GM23248 (cell line): ENCODE measurements at regions not wholly inside any gene's neighbourhood (a gene's known extent, or its start where the extent isn't known, plus 50 kb on each side); places are given as distances from the start of the nearest gene placed in this dataset.
"Not testable (repeated sequence)": the region's sequence is repeated elsewhere in the genome, so short reads cannot be mapped to it uniquely, and the experiment has no call there.

ENCODE experiments used
- DNase-seq: peaks from one replicate; pipeline ENCODE4 v3.0.0-alpha.2; 2015
- H2AFZ ChIP-seq: fragments of 200-600 bp; sonication (generic); 2 replicates; pipeline ENCODE4 v1.6.1; 2016; ENCODE audit warnings: antibody characterized with exemption
- H3F3A ChIP-seq: fragments of 200-600 bp; sonication (generic); 2 replicates; pipeline ENCODE4 v1.6.1; 2016; ENCODE audit warnings: mild to moderate bottlenecking, antibody characterized with exemption, mixed run types; ENCODE audit not compliant: insufficient read depth
- H3K27ac ChIP-seq: fragments of 200-600 bp; sonication (generic); 2 replicates; pipeline ENCODE4 v1.5.1; 2016; ENCODE audit warnings: mild to moderate bottlenecking
- H3K27me3 ChIP-seq: fragments of 200-600 bp; sonication (generic); replicated peaks from 2 replicates; pipeline ENCODE4 v1.6.1; 2016; ENCODE audit warnings: mild to moderate bottlenecking; ENCODE audit not compliant: insufficient read depth
- H3K36me3 ChIP-seq: fragments of 200-600 bp; sonication (generic); 2 replicates; pipeline ENCODE4 v1.6.1; 2016; ENCODE audit warnings: low read depth, mild to moderate bottlenecking
- H3K4me1 ChIP-seq: fragments of 200-600 bp; sonication (generic); 2 replicates; pipeline ENCODE4 v1.6.1; 2016; ENCODE audit warnings: mild to moderate bottlenecking; ENCODE audit not compliant: insufficient read depth
- H3K4me2 ChIP-seq: fragments of 200-600 bp; sonication (generic); one replicate; pipeline ENCODE4 v1.6.1; 2016; ENCODE audit warnings: mild to moderate bottlenecking; ENCODE audit not compliant: unreplicated experiment
- H3K4me3 ChIP-seq: fragments of 200-600 bp; sonication (generic); 2 replicates; pipeline ENCODE4 v1.5.1; 2016; ENCODE audit warnings: mild to moderate bottlenecking
- H3K79me2 ChIP-seq: fragments of 200-600 bp; sonication (generic); 2 replicates; pipeline ENCODE4 v1.6.1; 2016; ENCODE audit warnings: mild to moderate bottlenecking; ENCODE audit not compliant: insufficient read depth
- H3K9ac ChIP-seq: fragments of 200-600 bp; sonication (generic); 2 replicates; pipeline ENCODE4 v1.6.1; 2016; ENCODE audit warnings: mild to moderate bottlenecking
- H3K9me2 ChIP-seq: fragments of 200-600 bp; sonication (generic); 2 replicates; pipeline ENCODE4 v1.6.1; 2016; ENCODE audit warnings: mixed run types, mild to moderate bottlenecking, moderate library complexity; ENCODE audit not compliant: insufficient read depth
- H3K9me3 ChIP-seq: fragments of 200-600 bp; sonication (generic); one replicate; pipeline ENCODE4 v1.6.1; 2017; ENCODE audit warnings: low read depth
- H4K20me1 ChIP-seq: fragments of 200-600 bp; sonication (generic); 2 replicates; pipeline ENCODE4 v1.6.0; 2016; ENCODE audit not compliant: insufficient read depth
- EZH2 ChIP-seq: fragments of 200-600 bp; sonication (generic); IDR thresholded peaks from 2 replicates; pipeline ENCODE4 v1.6.1; 2018; ENCODE audit warnings: antibody characterized with exemption, mild to moderate bottlenecking; ENCODE audit not compliant: insufficient read depth, poor library complexity, severe bottlenecking
- EZH2phosphoT487 ChIP-seq: fragments of 200-600 bp; sonication (generic); IDR thresholded peaks from 2 replicates; pipeline ENCODE4 v1.6.1; 2018; ENCODE audit warnings: antibody characterized with exemption, moderate library complexity, mild to moderate bottlenecking, low read depth; ENCODE audit not compliant: insufficient read depth
- WGBS, 2 experiments: methylation state at CpG; one replicate each; pipeline ENCODE4 v1.1.6; 2015 to 2017; ENCODE audit warnings: low lambda C conversion rate in 2 of 2, low coverage in 1 of 2; ENCODE audit errors: missing lambda C conversion rate in 2 of 2; 5-methylcytosine and 5-hydroxymethylcytosine counted together
- in situ Hi-C: fragments of 300-500 bp; cut with MboI; formaldehyde crosslinking; loops from 2 replicates; pipeline ENCODE4 v1.15.0; 2020

GRCh38 chr5:77900691-77901090 lies 124.6 kb upstream of the TBCA start:
- Histone ChIP-seq H3K4me1 (no peaks in the 10 kb centered on the region), H3K27me3 (no peaks in the 10 kb centered on the region), H3K4me2 (no peak overlapping the region), H3F3A (no peaks in the 10 kb centered on the region), H3K27ac (no peak overlapping the region), H3K36me3 (no peaks in the 10 kb centered on the region), H3K79me2 (no peaks in the 10 kb centered on the region), H2AFZ (no peak overlapping the region), H3K4me3 (no peak overlapping the region), H3K9ac (no peak overlapping the region), H3K9me2 (no peaks in the 10 kb centered on the region), H4K20me1 (no peaks in the 10 kb centered on the region), H3K9me3 (no peaks in the 10 kb centered on the region)
- no peak for TF ChIP-seq EZH2
- no peak for TF ChIP-seq EZH2phosphoT487
- in situ Hi-C loops, result no loop called here
- WGBS, 2 experiments, result 71 to 80% methylated on average over 3 of the region's 3 CpGs
- DNase-seq, result no peak

- Histone ChIP-seq H3K27me3 (no peaks in the 10 kb centered on the region), H3K9me3 (no peaks in the 10 kb centered on the region), H2AFZ (no peak overlapping the region), H4K20me1 (no peaks in the 10 kb centered on the region), H3K9me2 (no peaks in the 10 kb centered on the region), H3K4me3 (no peak overlapping the region), H3K27ac (no peak overlapping the region), H3K9ac (no peak overlapping the region), H3K4me1 (peaks cover 7% of the 10 kb centered on the region), H3K79me2 (no peaks in the 10 kb centered on the region), H3K36me3 (no peaks in the 10 kb centered on the region), H3K4me2 (no peak overlapping the region), H3F3A (peaks cover 17% of the 10 kb centered on the region)
- in situ Hi-C loops, result no loop called here
- 62 to 67% methylated on average over 2 of the region's 2 CpGs for WGBS, 2 experiments
- TF ChIP-seq EZH2 (no peak), EZH2phosphoT487 (no peak)
- no peak for DNase-seq
Measured at GRCh38 chr5:77898385-77898784, 122.2 kb upstream of the TBCA start.

GRCh38 chr5:77896338-77896737 lies 120.2 kb upstream of the TBCA start:
- in situ Hi-C loops, result no loop called here
- Histone ChIP-seq H3F3A (peaks cover 26% of the 10 kb centered on the region), H3K9me2 (no peaks in the 10 kb centered on the region), H2AFZ (no peak overlapping the region), H3K79me2 (no peaks in the 10 kb centered on the region), H3K9me3 (no peaks in the 10 kb centered on the region), H3K9ac (no peak overlapping the region), H3K27me3 (no peaks in the 10 kb centered on the region), H3K36me3 (no peaks in the 10 kb centered on the region), H3K4me3 (no peak overlapping the region), H3K4me1 (peaks cover 17% of the 10 kb centered on the region), H3K4me2 (no peak overlapping the region), H4K20me1 (no peaks in the 10 kb centered on the region), H3K27ac (no peak overlapping the region)
- 82 to 84% methylated on average over 3 of the region's 3 CpGs for WGBS, 2 experiments
- TF ChIP-seq EZH2 (no peak), EZH2phosphoT487 (no peak)
- DNase-seq, result no peak

- H2AFZ ChIP-seq, in situ Hi-C loops: not testable (repeated sequence)
- H3K4me2 ChIP-seq, result peak overlapping the region; percentile 33
Measured at GRCh38 chr5:77894103-77894502, 118.0 kb upstream of the TBCA start.

GRCh38 chr5:77893225-77893860 lies 117.2 kb upstream of the TBCA start:
- in situ Hi-C loops, result no loop called here
- Histone ChIP-seq H3K9me2 (no peaks in the 10 kb centered on the region), H3K79me2 (no peaks in the 10 kb centered on the region), H3K36me3 (no peaks in the 10 kb centered on the region), H3K27ac (peak overlapping the region; percentile 93), H2AFZ (peak overlapping the region; percentile 75), H3K4me2 (peak overlapping the region; percentile 43), H3K9me3 (no peaks in the 10 kb centered on the region), H3K9ac (peak overlapping the region; percentile 59), H3K27me3 (no peaks in the 10 kb centered on the region), H4K20me1 (no peaks in the 10 kb centered on the region), H3F3A (peaks cover 26% of the 10 kb centered on the region), H3K4me3 (no peak overlapping the region), H3K4me1 (peaks cover 17% of the 10 kb centered on the region)
- WGBS, 2 experiments, result 17 to 25% methylated on average over 3 of the region's 3 CpGs
- DNase-seq, result peak; percentile 97
- no peak for TF ChIP-seq EZH2phosphoT487
- TF ChIP-seq EZH2, result no peak

More at GRCh38 chr5:77894103-77894502, 118.0 kb upstream of the TBCA start:
- not testable (repeated sequence) for H3K4me3 ChIP-seq, H3K9ac ChIP-seq, H3K9me3 ChIP-seq, H3K9me2 ChIP-seq, H4K20me1 ChIP-seq, H3K27me3 ChIP-seq, DNase-seq, H3K36me3 ChIP-seq, H3K79me2 ChIP-seq
- WGBS, 2 experiments, result 87 to 91% methylated on average over 5 of the region's 5 CpGs
- Histone ChIP-seq H3F3A (peaks cover 26% of the 10 kb centered on the region), H3K27ac (peak overlapping the region; percentile 93), H3K4me1 (peaks cover 17% of the 10 kb centered on the region)
